HFF-Myc (cell line): ENCODE measurements at regions not wholly inside any gene's neighbourhood (a gene's known extent, or its start where the extent isn't known, plus 50 kb on each side); places are given as distances from the start of the nearest gene placed in this dataset.

ENCODE experiments used
- DNase-seq: peaks from one replicate; pipeline ENCODE4 v3.0.0-alpha.2; 2011; ENCODE audit warnings: low read depth; ENCODE audit errors: extremely low read depth
- H3K4me3 ChIP-seq: replicated peaks from 2 replicates; pipeline ENCODE4 v1.5.1; 2011; ENCODE audit warnings: low read depth, mild to moderate bottlenecking, control low read depth, low read length
- TF ChIP-seq, protein P1 (sequence below): IDR thresholded peaks from 2 replicates; pipeline ENCODE4 v1.5.1; 2012; ENCODE audit warnings: mild to moderate bottlenecking, low read depth, low read length, control low read depth; ENCODE audit errors: missing control alignments

DNA sequence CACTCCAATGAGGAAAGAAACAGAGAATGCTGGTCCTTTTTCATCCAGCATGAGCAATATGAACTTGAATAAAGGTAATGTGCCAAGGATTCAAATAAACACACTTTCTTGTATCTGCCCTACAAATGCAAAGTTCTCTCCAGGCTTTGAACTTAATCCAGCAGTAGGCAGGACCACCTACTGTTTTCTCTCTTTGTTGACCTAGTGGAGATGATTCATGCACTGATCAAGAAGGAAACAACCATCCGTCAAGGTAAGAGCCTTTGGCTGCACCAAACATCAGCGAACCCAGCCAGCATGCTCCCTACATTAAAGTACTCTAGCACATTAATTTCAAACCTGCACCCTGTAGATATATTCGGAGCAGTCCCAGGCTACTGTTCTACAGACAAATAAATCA, 489.3 kb downstream of the GALC start:
- DNase-seq = no peak
- H3K4me3 ChIP-seq = no peak overlapping the region
- TF ChIP-seq, protein P1, sequence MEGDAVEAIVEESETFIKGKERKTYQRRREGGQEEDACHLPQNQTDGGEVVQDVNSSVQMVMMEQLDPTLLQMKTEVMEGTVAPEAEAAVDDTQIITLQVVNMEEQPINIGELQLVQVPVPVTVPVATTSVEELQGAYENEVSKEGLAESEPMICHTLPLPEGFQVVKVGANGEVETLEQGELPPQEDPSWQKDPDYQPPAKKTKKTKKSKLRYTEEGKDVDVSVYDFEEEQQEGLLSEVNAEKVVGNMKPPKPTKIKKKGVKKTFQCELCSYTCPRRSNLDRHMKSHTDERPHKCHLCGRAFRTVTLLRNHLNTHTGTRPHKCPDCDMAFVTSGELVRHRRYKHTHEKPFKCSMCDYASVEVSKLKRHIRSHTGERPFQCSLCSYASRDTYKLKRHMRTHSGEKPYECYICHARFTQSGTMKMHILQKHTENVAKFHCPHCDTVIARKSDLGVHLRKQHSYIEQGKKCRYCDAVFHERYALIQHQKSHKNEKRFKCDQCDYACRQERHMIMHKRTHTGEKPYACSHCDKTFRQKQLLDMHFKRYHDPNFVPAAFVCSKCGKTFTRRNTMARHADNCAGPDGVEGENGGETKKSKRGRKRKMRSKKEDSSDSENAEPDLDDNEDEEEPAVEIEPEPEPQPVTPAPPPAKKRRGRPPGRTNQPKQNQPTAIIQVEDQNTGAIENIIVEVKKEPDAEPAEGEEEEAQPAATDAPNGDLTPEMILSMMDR = no peak

DNA sequence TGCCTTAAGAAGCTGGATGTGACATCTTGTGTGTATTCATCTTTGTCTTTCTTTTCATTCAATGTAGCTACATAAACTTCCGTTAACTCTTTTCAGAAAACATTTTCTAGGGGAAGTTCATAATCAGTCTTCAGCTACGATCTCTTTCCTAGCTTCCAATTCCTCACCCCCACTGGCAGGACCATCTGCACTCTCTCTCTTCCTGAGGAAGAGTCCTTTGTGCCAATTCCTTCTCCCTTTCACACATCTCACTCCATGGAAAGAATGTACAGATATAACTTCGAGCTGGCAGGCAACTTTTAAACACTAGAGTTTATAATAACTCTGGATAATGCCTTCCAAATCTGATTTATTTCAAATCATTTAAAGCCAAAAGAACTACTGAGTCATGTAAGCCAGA, 495.7 kb downstream of the GALC start:
- DNase-seq = no peak
- TF ChIP-seq, protein P1 = no peak
- no peak overlapping the region for H3K4me3 ChIP-seq

DNA sequence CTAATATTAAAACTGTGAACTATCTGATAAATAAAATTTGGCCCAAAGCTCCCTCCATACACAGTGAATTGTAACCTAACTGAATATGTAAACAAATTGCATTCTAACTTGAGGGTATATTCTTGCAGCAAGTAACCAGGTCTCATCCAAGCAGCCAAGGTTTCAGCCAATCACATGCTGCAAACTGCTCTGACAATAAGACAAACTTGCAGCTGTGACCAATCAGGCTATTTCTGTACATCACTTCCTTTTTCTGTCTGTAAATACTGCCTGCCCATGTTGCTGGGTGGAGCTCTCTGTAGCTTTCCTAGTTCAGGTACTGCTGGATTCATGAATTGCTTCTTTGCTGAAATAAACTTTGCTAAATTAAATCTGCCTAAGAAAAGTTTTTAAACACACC, 499.0 kb downstream of the GALC start:
- TF ChIP-seq, protein P1 = no peak
- no peak overlapping the region for H3K4me3 ChIP-seq
- DNase-seq = no peak

DNA sequence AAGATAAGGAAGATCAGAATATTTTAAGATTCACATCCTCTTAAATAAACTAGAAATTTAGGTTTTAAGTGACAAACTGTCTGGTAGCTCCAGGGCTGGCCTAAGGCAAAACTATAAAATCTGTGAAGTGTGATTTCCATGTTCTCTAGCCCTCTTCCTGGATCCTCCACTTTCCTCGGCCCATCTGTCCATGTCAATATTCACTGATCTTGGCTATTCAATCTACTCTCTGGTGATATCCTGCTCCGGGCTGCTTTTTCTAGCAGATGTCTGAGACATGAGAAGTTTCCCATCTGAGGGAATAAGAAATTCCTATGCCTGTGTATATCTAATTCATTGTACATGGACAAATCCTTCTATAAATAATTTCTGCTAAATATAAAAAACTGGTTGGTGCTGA, 500.4 kb downstream of the GALC start:
- no peak for DNase-seq
- TF ChIP-seq, protein P1 = no peak
- no peak overlapping the region for H3K4me3 ChIP-seq

DNA sequence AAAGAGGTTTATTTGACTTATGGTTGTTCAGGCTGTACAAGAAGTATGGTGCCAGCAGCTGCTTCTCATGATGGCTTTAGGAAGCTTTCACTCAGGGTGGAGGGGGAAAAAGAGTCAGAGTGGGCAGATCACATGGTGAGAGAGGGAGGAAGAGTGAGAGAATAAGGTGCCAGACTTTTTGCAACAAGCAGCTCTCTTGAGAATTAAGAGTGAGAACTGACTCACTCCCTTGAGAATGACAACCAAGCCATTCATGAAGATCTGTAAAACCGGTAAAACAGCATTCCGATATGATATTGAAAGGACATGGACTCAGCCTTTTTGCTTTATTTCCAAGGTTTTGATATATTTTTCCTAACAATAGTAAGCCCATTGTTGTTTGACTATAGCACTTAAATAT, 501.2 kb downstream of the GALC start:
- no peak for DNase-seq
- H3K4me3 ChIP-seq = no peak overlapping the region
- TF ChIP-seq, protein P1 = no peak

DNA sequence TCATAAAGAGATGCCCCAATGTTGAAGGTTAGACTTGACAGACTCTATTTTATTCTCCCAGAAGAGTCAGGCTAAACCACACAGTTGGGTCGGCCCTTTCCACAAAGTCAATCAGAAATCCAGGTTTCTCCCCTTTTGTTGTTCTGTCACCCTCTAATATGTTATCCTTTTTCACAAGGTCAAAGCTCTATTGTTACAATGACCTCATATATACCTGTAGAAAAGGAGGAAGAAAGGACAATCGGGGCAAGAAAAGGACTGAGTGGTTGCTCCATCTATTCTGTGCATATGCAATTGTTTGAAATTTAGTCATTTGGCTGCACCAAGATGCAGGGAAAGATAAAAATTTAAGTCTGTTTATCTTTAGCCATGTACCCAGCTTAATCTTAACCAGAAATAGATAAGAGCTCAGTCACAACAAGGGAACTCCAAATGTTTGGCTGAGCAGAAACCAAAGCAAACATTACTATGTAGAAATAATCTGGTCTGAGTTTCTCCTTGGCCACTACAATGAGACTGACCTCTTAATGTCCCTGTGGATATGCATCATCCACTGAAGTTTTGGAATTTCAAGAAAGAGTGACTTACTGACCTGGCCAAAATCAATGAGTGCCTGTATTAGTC, 503.7 kb downstream of the GALC start:
- no peak for DNase-seq
- TF ChIP-seq, protein P1 = no peak

More for the DNA sequence above, 503.7 kb downstream of the GALC start:
- no peak overlapping the region for H3K4me3 ChIP-seq
